Endothelial cell of umbilical vein (primary cell): ENCODE measurements at regions not wholly inside any gene's neighbourhood (a gene's known extent, or its start where the extent isn't known, plus 50 kb on each side); places are given as distances from the start of the nearest gene placed in this dataset.
"Not testable (repeated sequence)": the region's sequence is repeated elsewhere in the genome, so short reads cannot be mapped to it uniquely, and the experiment has no call there.

Experiments
- BruUV-seq: library from RNA; stranded (reverse); fragments of 400-500 nt; replicated peaks from 2 replicates; lab custom pipeline; 2021; lab: Mats Ljungman, UMichigan
- CTCF ChIA-PET: fragments of 300-600, 350-600 bp; sonication (Branson Sonifier 250); formaldehyde crosslinking; loops from one replicate; lab custom pipeline; 2021; ENCODE audit warnings: antibody characterized with exemption, inconsistent platforms; lab: Charles Lee
- POLR2A ChIA-PET: fragments of 300-600, 350-600 bp; sonication (Branson Sonifier 250); formaldehyde crosslinking; loops from one replicate; lab custom pipeline; 2021; ENCODE audit warnings: antibody characterized with exemption, inconsistent platforms; lab: Charles Lee
- DNase-seq: peaks from one replicate; pipeline ENCODE4 v3.0.0-alpha.2; 2011; ENCODE audit warnings: low read depth, low spot score
- FAIRE-seq: peaks from 2 replicates; lab custom pipeline; 2011; peaks lifted over from hg19 to GRCh38; lab: Jason Lieb, UNC
- H2AFZ ChIP-seq: 2 replicates; pipeline ENCODE4 v1.6.0; 2012; ENCODE audit warnings: low read depth, low read length, control low read depth, inconsistent platforms
- H3K27ac ChIP-seq: 2 replicates; pipeline ENCODE4 v1.5.1; 2011; ENCODE audit warnings: low read depth, mild to moderate bottlenecking, control low read depth, low read length, moderate library complexity; ENCODE audit not compliant: insufficient read depth
- H3K27me3 ChIP-seq, 2 experiments: 2 replicates each; pipeline versions ENCODE4 v1.6.0 to v1.6.1; 2011; ENCODE audit warnings: low read length in 2 of 2, mixed read lengths in 1 of 2; ENCODE audit not compliant: control insufficient read depth in 2 of 2, insufficient read depth in 2 of 2
- H3K36me3 ChIP-seq, 2 experiments: 2 replicates in 1 of 2; 3 replicates in 1 of 2; pipeline ENCODE4 v1.5.1; 2011; ENCODE audit warnings: low read length in 2 of 2, mild to moderate bottlenecking in 1 of 2, moderate library complexity in 1 of 2; ENCODE audit not compliant: control insufficient read depth in 2 of 2, insufficient read depth in 2 of 2; ENCODE audit errors: extremely low read depth in 1 of 2
- H3K4me1 ChIP-seq: 3 replicates; pipeline ENCODE4 v1.5.1; 2011; ENCODE audit warnings: mild to moderate bottlenecking, low read length; ENCODE audit not compliant: control insufficient read depth, insufficient read depth; ENCODE audit errors: extremely low read depth
- H3K4me2 ChIP-seq: 2 replicates; pipeline ENCODE4 v1.6.1; 2011; ENCODE audit warnings: low read length, control low read depth, mixed read lengths; ENCODE audit not compliant: insufficient read depth
- H3K4me3 ChIP-seq, 3 experiments: fragments of 200-600 bp in 1 of 3; sonication (generic), shearing (Covaris generic) in 1 of 3; replicated peaks in 1 of 3; 2 replicates each; pipeline ENCODE4 v1.5.1; 2011 to 2016; ENCODE audit warnings: control low read depth in 3 of 3, low read length in 3 of 3, mild to moderate bottlenecking in 2 of 3, inconsistent platforms in 1 of 3, low read depth in 1 of 3, moderate library complexity in 1 of 3; ENCODE audit not compliant: insufficient read depth in 1 of 3
- H3K79me2 ChIP-seq: 2 replicates; pipeline ENCODE4 v1.6.0; 2012; ENCODE audit warnings: low read length, inconsistent platforms; ENCODE audit not compliant: control insufficient read depth, insufficient read depth
- H3K9ac ChIP-seq: replicated peaks from 2 replicates; pipeline ENCODE3; 2011; ENCODE audit warnings: low read length, control low read depth; ENCODE audit not compliant: insufficient read depth; ENCODE audit errors: extremely low read depth
- H3K9me1 ChIP-seq: replicated peaks from 3 replicates; pipeline ENCODE4 v1.6.0; 2011; ENCODE audit warnings: mild to moderate bottlenecking, low read length; ENCODE audit not compliant: control insufficient read depth, insufficient read depth; ENCODE audit errors: extremely low read depth
- H3K9me3 ChIP-seq: replicated peaks from 2 replicates; pipeline ENCODE4 v1.5.1; 2012; ENCODE audit warnings: low read length, inconsistent platforms; ENCODE audit not compliant: control insufficient read depth, insufficient read depth
- H4K20me1 ChIP-seq: replicated peaks from 2 replicates; pipeline ENCODE3; 2011; ENCODE audit warnings: mild to moderate bottlenecking, low read length; ENCODE audit not compliant: control insufficient read depth, insufficient read depth; ENCODE audit errors: extremely low read depth
- FOS ChIP-seq: IDR thresholded peaks from 2 replicates; pipeline ENCODE4 v1.6.1; 2011; ENCODE audit warnings: mild to moderate bottlenecking, low read length, moderate library complexity, borderline replicate concordance; ENCODE audit not compliant: insufficient read depth
- GATA2 ChIP-seq: IDR thresholded peaks from 2 replicates; pipeline ENCODE4 v1.7.0; 2011; ENCODE audit warnings: low read depth, mild to moderate bottlenecking, moderate library complexity, mixed read lengths, low read length; ENCODE audit not compliant: insufficient read length, insufficient read depth
- JUN ChIP-seq: IDR thresholded peaks from 2 replicates; pipeline ENCODE4 v1.6.1; 2011; ENCODE audit warnings: borderline replicate concordance, low read depth; ENCODE audit not compliant: insufficient read length, insufficient read depth
- MAX ChIP-seq: IDR thresholded peaks from 2 replicates; pipeline ENCODE4 v1.6.1; 2011; ENCODE audit not compliant: insufficient read depth, insufficient read length
- MYC ChIP-seq: IDR thresholded peaks from one replicate; pipeline ENCODE4 v1.6.1; 2011; ENCODE audit warnings: mild to moderate bottlenecking, low read depth, low read length
- dilution Hi-C: fragments of 300-500 bp; cut with MboI; formaldehyde crosslinking; loops from one replicate; pipeline ENCODE4 v1.15.0; 2019; ENCODE audit warnings: low sequenced_read_pairs; ENCODE audit not compliant: extremely low pct_ligation_motif_present
- intact Hi-C: fragments of 100-400 bp; cut with micrococcal nuclease; formaldehyde crosslinking; loops from one replicate; pipeline ENCODE4 v1.10.0; 2022

GRCh38 chr2:161072436-161072835 lies 87.8 kb upstream of the TANK start:
- H3K27ac ChIP-seq, POLR2A ChIA-PET, H3K9me1 ChIP-seq, H3K4me2 ChIP-seq, H4K20me1 ChIP-seq, H3K79me2 ChIP-seq, H3K27me3 ChIP-seq, H3K36me3 ChIP-seq, H3K9ac ChIP-seq, dilution Hi-C loops, DNase-seq, FAIRE-seq, H3K4me3 ChIP-seq, H2AFZ ChIP-seq, H3K9me3 ChIP-seq, BruUV-seq: not testable (repeated sequence)
- CTCF ChIA-PET, result interaction anchor here (0.6 kb wide), 1 partner anchor 8 kb away, joined by 3 read pairs; no protein-coding TSS in a partner anchor
- intact Hi-C loops, result loop anchor here (10.0 kb wide), 2 partner anchors 658 to 798 kb away; no protein-coding TSS in a partner anchor
- peaks cover 18% of the 10 kb centered on the region for H3K4me1 ChIP-seq

GRCh38 chr2:161075701-161076100 lies 84.5 kb upstream of the TANK start:
- Histone ChIP-seq H3K9ac (no peak overlapping the region), H4K20me1 (no peaks in the 10 kb centered on the region), H3K27ac (peak overlapping the region; percentile 99), H3K36me3 (no peaks in the 10 kb centered on the region), H3K9me1 (no peaks in the 10 kb centered on the region), H3K4me1 (peaks cover 37% of the 10 kb centered on the region), H2AFZ (no peak overlapping the region), H3K79me2 (no peaks in the 10 kb centered on the region), H3K4me3 (no peak overlapping the region), H3K27me3 (no peaks in the 10 kb centered on the region), H3K4me2 (no peak overlapping the region), H3K9me3 (no peaks in the 10 kb centered on the region)
- FAIRE-seq (no peak), DNase-seq (no peak)
- intact Hi-C loops (loop anchor here (2.0 to 10.0 kb wide), 4 partner anchors 27 to 868 kb away; no protein-coding TSS in a partner anchor), dilution Hi-C loops (no loop called here)
- CTCF ChIA-PET, result interaction anchor here (1.0 to 4.3 kb wide), 2 partner anchors 12 to 21 kb away, joined by 4 to 46 read pairs; no protein-coding TSS in a partner anchor
- POLR2A ChIA-PET, result interaction anchor here (0.6 kb wide), 1 partner anchor 11 kb away, joined by 4 read pairs; no protein-coding TSS in a partner anchor
- no peak for TF ChIP-seq GATA2
- no peak for TF ChIP-seq MAX
- TF ChIP-seq JUN, result no peak
- no peak for TF ChIP-seq FOS
- TF ChIP-seq MYC, result no peak
- no TSS peak for BruUV-seq
